ENCODE measurements at regions not wholly inside any gene's neighbourhood (a gene's known extent, or its start where the extent isn't known, plus 50 kb on each side); places are given as distances from the start of the nearest gene placed in this dataset.
A peak's percentile ranks its signal among the peaks of the same experiment; 100 is the strongest.
"Not testable (repeated sequence)": the region's sequence is repeated elsewhere in the genome, so short reads cannot be mapped to it uniquely, and the experiment has no call there.

GRCh38 chrX:138031715-138032114, 465.8 kb downstream of the ZIC3 start:
- DNase-seq = no peak

GRCh38 chrX:138034136-138034535, 468.2 kb downstream of the ZIC3 start:
- no peak for DNase-seq

GRCh38 chrX:138037548-138037947, 471.6 kb downstream of the ZIC3 start:
- DNase-seq = no peak

- DNase-seq = no peak
Measured at GRCh38 chrX:138057883-138058282, 492.0 kb downstream of the ZIC3 start.

GRCh38 chrX:138058931-138059330, 493.0 kb downstream of the ZIC3 start:
- DNase-seq = no peak

GRCh38 chrX:138067415-138067814, 501.5 kb downstream of the ZIC3 start:
- DNase-seq = no peak

- no peak for DNase-seq
Measured at GRCh38 chrX:138073626-138074025, 507.7 kb downstream of the ZIC3 start.

- DNase-seq = no peak
Measured at GRCh38 chrX:138082251-138082650, 516.3 kb downstream of the ZIC3 start.

- DNase-seq = no peak
Measured at GRCh38 chrX:138082896-138083295, 517.0 kb downstream of the ZIC3 start.

GRCh38 chrX:138110910-138111309, 545.0 kb downstream of the ZIC3 start:
- not testable (repeated sequence) for DNase-seq

- DNase-seq = no peak
Measured at GRCh38 chrX:138127314-138127713, 561.4 kb downstream of the ZIC3 start.

- peak; percentile 31 for DNase-seq
Measured at GRCh38 chrX:138128027-138128671, 562.2 kb downstream of the ZIC3 start.

- DNase-seq = no peak
Measured at GRCh38 chrX:138150709-138151108, 560.8 kb downstream of the FGF13 start.

GRCh38 chrX:138157850-138158249, 553.7 kb downstream of the FGF13 start:
- DNase-seq = no peak

- DNase-seq = no peak
Measured at GRCh38 chrX:138191998-138192397, 519.5 kb downstream of the FGF13 start.

GRCh38 chrX:138229718-138230117, 481.8 kb downstream of the FGF13 start:
- DNase-seq = no peak

GRCh38 chrX:138240266-138240665, 471.3 kb downstream of the FGF13 start:
- DNase-seq = no peak

- no peak for DNase-seq
Measured at GRCh38 chrX:138254001-138254400, 457.5 kb downstream of the FGF13 start.

- DNase-seq = no peak
Measured at GRCh38 chrX:138255373-138255772, 456.1 kb downstream of the FGF13 start.

GRCh38 chrX:138264095-138264494, 447.4 kb downstream of the FGF13 start:
- DNase-seq = not testable (repeated sequence)

GRCh38 chrX:138270931-138271330, 440.6 kb downstream of the FGF13 start:
- DNase-seq = no peak

- not testable (repeated sequence) for DNase-seq
Measured at GRCh38 chrX:138282598-138283150, 428.8 kb downstream of the FGF13 start.

GRCh38 chrX:138287205-138287877, 424.2 kb downstream of the FGF13 start:
- DNase-seq = no peak

GRCh38 chrX:138294951-138295350, 416.6 kb downstream of the FGF13 start:
- no peak for DNase-seq

Data from suppressor macrophage treated with lipopolysaccharide for 4 hours (primary cell).